DND-41 (cell line): ENCODE measurements at regions not wholly inside any gene's neighbourhood (a gene's known extent, or its start where the extent isn't known, plus 50 kb on each side); places are given as distances from the start of the nearest gene placed in this dataset.

Experiments used
- ATAC-seq: fragments of 200-7000 bp; cut with Tn5 transposase; 3 replicates; pipeline ENCODE4 v1.9.1; 2021; ENCODE audit warnings: low read depth; ENCODE audit not compliant: insufficient read depth
- DNase-seq: peaks from one replicate; pipeline ENCODE4 v3.0.0-alpha.2; 2020
- H2AFZ ChIP-seq: 2 replicates; pipeline ENCODE4 v1.6.0; 2012; ENCODE audit warnings: low read depth, low read length
- H3K27ac ChIP-seq: 2 replicates; pipeline ENCODE4 v1.5.1; 2012; ENCODE audit warnings: low read length, inconsistent platforms
- H3K27me3 ChIP-seq: fragments of 200-600 bp; sonication (generic); 2 replicates; pipeline ENCODE4 v1.6.0; 2012; ENCODE audit warnings: low read length, mild to moderate bottlenecking, inconsistent platforms; ENCODE audit not compliant: insufficient read depth, poor library complexity
- H3K36me3 ChIP-seq: 2 replicates; pipeline ENCODE4 v1.5.1; 2012; ENCODE audit warnings: low read length, inconsistent platforms; ENCODE audit not compliant: insufficient read depth
- H3K4me1 ChIP-seq: 2 replicates; pipeline ENCODE4 v1.5.1; 2012; ENCODE audit warnings: mild to moderate bottlenecking, low read length; ENCODE audit not compliant: insufficient read depth
- H3K4me2 ChIP-seq: 2 replicates; pipeline ENCODE4 v1.6.0; 2012; ENCODE audit warnings: mild to moderate bottlenecking, moderate library complexity, low read length, inconsistent platforms; ENCODE audit not compliant: insufficient read depth
- H3K4me3 ChIP-seq, 2 experiments: fragments of 200-600 bp in 1 of 2; shearing (Covaris generic) in 1 of 2; 2 replicates each; pipeline ENCODE4 v1.5.1; 2012 to 2016; ENCODE audit warnings: inconsistent platforms in 2 of 2, low read length in 2 of 2, mild to moderate bottlenecking in 2 of 2, low read depth in 1 of 2, moderate library complexity in 1 of 2
- H3K79me2 ChIP-seq: 2 replicates; pipeline ENCODE4 v1.6.0; 2012; ENCODE audit warnings: low read length, inconsistent platforms; ENCODE audit not compliant: insufficient read depth
- H3K9ac ChIP-seq: 2 replicates; pipeline ENCODE4 v1.6.0; 2012; ENCODE audit warnings: low read depth, mild to moderate bottlenecking, inconsistent platforms, low read length, moderate library complexity
- H3K9me3 ChIP-seq: 2 replicates; pipeline ENCODE4 v1.5.1; 2012; ENCODE audit warnings: low read length, moderate library complexity, mild to moderate bottlenecking, inconsistent platforms; ENCODE audit not compliant: insufficient read depth, severe bottlenecking
- H4K20me1 ChIP-seq: 2 replicates; pipeline ENCODE4 v1.6.0; 2012; ENCODE audit warnings: low read length; ENCODE audit not compliant: insufficient read depth
- CTCF ChIP-seq: IDR thresholded peaks from 2 replicates; pipeline ENCODE4 v1.5.1; 2012; ENCODE audit warnings: borderline replicate concordance, low read length, moderate library complexity, mild to moderate bottlenecking; ENCODE audit not compliant: poor library complexity, severe bottlenecking; ENCODE audit errors: extremely low read depth
- EZH2 ChIP-seq: IDR thresholded peaks from 3 replicates; pipeline ENCODE4 v1.6.1; 2012; ENCODE audit warnings: borderline replicate concordance, low read depth, mild to moderate bottlenecking, moderate library complexity, low read length, inconsistent platforms; ENCODE audit not compliant: severe bottlenecking

GRCh38 chr16:73775841-73776388, 520.7 kb upstream of the PSMD7 start:
- no peak overlapping the region for H3K4me3 ChIP-seq
- H3K27ac ChIP-seq = no peak overlapping the region
- no peak for ATAC-seq
- H3K27me3 ChIP-seq = peaks cover 4% of the 10 kb centered on the region
- no peak for TF ChIP-seq EZH2
- no peak for TF ChIP-seq CTCF
- no peaks in the 10 kb centered on the region for H3K4me1 ChIP-seq
- H3K36me3 ChIP-seq = no peaks in the 10 kb centered on the region
- no peak for DNase-seq
- no peak overlapping the region for H2AFZ ChIP-seq
- no peak overlapping the region for H3K9ac ChIP-seq
- no peak overlapping the region for H3K4me2 ChIP-seq
- no peaks in the 10 kb centered on the region for H4K20me1 ChIP-seq
- H3K79me2 ChIP-seq = no peaks in the 10 kb centered on the region
- H3K9me3 ChIP-seq = no peaks in the 10 kb centered on the region

DNA sequence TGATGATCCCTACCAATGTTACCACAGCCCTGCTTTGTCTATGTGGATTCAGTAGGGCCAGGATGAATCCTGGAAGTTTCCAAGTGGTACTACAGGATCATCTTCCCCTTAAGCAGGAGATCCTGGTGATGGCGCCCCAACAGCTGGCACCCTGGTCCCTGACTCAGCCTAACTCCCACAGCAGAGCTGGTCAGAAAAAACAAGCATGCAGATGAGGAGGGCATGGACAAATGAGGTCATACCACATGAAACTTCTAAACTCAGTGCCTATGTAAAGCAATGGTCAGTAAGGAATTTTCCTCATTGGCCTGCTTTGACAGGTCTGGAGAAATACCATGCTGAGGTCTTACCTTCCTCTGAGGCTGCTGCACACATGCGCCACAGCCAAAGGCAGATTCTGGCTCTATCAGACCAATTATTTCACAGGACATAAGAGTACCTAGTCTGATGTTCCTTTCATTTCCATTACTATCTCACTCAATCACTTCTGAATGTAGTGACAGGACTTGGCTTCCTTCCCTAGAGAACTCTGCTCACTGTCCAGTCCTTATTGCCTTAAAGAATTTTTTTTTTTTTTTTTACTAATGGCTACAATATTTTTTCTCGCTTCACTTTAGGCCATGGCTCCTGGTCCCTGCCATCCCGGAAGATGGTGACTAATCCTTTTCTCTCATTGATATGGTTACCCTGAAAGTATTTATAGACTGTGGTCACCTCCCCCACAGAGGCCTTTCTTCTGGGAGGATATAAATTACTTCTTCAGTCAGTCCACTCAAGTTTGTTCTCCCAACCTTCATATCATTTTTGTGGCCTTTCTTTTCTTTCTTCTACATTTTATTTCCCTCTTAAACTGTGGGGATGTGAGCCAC, 525.2 kb upstream of the PSMD7 start:
- H3K27me3 ChIP-seq = peaks cover 2% of the 10 kb centered on the region
- H3K4me2 ChIP-seq = no peak overlapping the region
- no peak overlapping the region for H2AFZ ChIP-seq
- H4K20me1 ChIP-seq = no peaks in the 10 kb centered on the region
- no peak overlapping the region for H3K9ac ChIP-seq
- H3K9me3 ChIP-seq = no peaks in the 10 kb centered on the region
- H3K27ac ChIP-seq = no peak overlapping the region
- TF ChIP-seq CTCF = no peak
- H3K36me3 ChIP-seq = no peaks in the 10 kb centered on the region
- H3K79me2 ChIP-seq = no peaks in the 10 kb centered on the region
- DNase-seq = no peak
- no peaks in the 10 kb centered on the region for H3K4me1 ChIP-seq
- ATAC-seq = no peak
- H3K4me3 ChIP-seq = no peak overlapping the region

DNA sequence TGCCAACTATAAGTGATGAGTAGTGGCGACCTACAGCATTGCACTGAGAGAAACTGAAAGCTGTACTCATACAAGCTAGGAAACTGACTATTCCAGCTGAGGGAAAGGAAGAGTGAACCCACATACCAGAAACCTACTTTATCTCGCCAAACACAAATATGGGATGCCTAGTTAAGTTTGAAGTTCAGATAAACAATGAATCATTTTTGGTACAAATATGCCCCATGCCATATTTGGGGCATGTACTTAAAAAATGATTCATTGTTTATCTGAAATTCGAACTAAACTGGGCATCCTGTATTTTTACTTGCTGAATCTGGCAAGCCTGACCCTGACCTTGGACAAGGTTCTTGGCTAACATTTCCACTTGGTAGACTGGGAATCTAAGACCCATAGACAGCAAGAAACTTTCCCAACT, 527.8 kb upstream of the PSMD7 start:
- Histone ChIP-seq H3K4me1 (no peaks in the 10 kb centered on the region), H3K36me3 (no peaks in the 10 kb centered on the region), H3K79me2 (no peaks in the 10 kb centered on the region), H3K27ac (no peak overlapping the region), H3K9ac (no peak overlapping the region), H3K27me3 (peaks cover 2% of the 10 kb centered on the region), H3K4me3 (no peak overlapping the region), H4K20me1 (no peaks in the 10 kb centered on the region), H3K9me3 (no peaks in the 10 kb centered on the region), H2AFZ (no peak overlapping the region), H3K4me2 (no peak overlapping the region)
- DNase-seq (no peak), ATAC-seq (no peak)
- TF ChIP-seq CTCF = no peak
- TF ChIP-seq EZH2 = no peak
